GM18873 (cell line): ENCODE measurements at regions not wholly inside any gene's neighbourhood (a gene's known extent, or its start where the extent isn't known, plus 50 kb on each side); places are given as distances from the start of the nearest gene placed in this dataset.

ENCODE experiments used
- ATAC-seq: cut with Tn5 transposase; IDR thresholded peaks from one replicate; pipeline ENCODE4 v1.9.1; 2021; ENCODE audit warnings: mild to moderate bottlenecking, moderate library complexity, moderate number of reproducible peaks; ENCODE audit not compliant: unreplicated experiment, low FRiP score

DNA sequence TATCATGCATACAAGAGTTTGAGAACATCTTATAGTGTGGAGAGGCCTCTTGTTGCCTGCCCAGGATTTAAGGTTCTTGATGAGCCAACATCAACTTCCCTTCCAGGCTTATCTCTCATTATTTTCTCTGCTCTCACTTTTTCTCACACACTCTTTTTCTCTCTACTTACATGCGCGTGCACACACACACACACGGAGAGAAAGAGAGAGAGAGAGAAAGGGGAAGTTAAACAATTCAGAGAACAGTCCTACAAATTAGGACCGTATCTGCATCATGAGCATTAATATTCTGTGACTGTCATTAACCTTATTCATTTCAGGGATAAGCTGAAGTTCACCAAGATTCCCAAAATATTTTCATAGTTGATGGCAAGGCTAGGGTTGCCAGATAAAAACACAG lies 269.0 kb downstream of the ZNF621 start:
- no peak for ATAC-seq

DNA sequence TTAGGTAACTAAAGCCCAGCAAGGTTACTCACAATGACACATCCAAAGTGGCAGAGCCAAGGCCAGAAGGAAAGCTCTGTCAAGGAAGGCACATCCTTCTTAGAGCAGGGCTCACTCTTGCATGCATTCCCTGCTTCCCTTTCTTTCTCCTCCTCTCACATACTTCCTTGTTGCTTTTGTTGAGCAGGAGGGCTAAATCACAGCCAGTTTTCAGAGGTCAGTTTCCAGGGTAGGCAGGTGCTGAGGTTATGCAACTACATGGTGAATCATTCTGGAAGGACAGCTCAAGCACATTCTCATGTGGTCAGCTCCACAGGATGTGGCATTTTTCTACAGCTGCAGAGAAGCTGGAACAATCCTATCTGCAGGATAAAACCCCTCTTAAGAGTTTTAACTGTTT lies 275.6 kb downstream of the ZNF621 start:
- ATAC-seq, result no peak

DNA sequence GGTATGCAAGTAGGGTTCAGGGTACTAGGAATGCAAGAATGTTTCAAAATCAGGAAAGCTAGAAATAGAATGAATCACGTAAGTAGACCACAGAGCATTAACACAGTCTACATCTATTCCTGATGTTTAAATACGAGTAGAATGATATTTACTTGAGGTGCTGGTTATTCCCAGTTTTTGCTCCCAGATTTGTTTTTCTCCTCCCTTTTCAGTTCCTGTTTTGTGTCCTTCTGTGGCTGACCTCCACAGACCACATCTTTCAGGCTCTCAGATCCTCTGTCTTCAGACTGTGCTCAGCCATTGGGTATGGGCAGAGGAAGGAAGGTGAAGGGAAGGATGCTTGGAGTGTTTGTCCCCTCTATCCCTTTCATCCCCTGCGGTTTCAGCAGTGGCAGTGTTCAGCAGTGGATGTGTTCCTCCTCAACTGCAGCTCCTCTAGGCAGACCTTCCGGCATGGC lies 276.6 kb downstream of the ZNF621 start:
- ATAC-seq, result no peak

DNA sequence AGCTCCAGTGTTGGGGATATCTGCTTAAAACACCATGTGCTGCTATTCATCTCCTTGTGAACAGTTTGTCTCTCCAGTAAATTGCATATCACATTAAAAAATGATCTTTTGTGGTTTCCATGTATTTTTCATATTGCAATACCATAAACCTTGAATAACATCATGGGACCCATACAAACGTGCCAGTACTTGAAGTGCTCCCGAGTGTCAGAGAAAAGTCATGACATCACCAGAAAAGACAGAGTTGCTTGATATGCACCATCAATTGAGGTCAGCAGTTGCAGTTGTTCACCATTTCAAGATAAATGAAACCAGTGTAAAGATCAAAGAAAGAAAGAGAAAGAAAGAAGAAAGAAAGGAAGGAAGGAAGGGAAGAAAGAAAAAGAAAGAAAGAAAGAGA lies 278.6 kb downstream of the ZNF621 start:
- ATAC-seq, result no peak

DNA sequence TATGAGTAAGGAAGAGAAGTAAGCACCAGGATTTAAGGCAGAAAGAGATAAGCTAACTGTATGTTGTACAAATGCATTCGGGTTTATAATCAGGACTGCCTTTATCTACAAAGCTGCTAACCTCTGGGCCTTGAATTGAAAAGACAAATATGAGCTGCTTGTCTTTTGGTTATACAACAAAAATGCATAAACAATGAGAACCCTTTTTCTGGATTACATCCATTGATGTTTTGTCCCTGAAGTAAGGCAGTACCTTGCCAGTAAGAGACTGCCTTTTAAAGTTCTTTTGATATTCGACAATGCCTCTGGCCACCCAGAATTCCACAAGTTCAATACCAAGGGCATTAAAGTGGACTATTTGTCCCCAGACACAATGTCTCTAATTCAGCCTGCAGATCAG lies 280.7 kb downstream of the ZNF621 start:
- no peak for ATAC-seq

DNA sequence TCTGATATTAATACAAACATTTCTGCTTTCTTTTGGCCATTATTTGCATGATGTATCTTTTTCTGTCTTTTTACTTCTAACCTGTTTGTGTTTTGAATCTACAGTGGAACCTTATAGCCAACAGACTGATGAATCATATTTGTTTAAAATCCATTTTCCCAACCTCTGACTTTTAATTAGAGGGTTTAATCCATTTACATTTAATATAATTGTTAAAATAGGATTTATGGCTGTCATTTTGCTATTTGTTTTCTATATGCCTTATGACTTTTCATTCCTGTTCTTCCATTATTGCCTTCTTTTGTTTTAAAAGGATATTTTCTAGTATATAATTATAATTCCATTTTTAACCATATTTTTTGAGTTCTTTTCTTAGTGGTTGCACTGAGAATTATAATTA lies 286.1 kb downstream of the ZNF621 start:
- ATAC-seq, result no peak

DNA sequence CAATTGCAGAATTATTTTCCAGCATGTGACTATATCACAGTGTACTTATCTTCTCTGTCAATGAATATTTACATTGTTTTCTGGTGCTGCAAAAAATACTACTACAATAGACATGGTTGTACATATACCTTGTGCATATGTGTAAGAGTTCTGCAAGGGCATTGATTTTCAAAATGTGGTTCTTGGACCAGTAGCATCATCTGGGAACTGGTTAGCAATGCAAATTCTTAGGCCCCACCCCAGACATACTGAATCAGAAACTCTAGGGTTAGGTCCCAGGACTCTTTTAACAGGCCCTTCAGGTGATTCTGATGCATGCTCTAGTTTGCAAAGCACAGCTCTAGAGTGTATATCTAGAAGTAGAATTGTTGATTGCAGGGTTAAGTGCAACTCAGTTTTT lies 292.3 kb downstream of the ZNF621 start:
- no peak for ATAC-seq

DNA sequence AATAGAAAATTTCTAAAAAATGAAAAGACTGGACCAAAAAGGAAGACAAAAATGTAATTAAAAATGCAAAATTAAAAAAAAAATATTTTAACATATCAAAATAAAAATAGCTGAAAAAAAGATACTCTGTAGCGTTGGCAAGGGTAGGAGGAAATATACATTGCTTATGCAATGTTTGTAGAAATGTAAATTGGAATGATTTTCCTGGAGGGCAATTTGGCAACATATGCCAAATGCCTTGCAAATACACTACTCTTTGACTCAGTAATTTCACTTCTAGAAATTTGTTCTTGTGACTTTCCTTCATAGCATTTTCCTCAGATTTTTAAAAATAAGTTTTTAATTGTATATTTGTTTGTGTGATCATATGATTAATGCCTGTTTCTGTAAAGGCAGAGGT lies 296.6 kb downstream of the ZNF621 start:
- ATAC-seq, result no peak

DNA sequence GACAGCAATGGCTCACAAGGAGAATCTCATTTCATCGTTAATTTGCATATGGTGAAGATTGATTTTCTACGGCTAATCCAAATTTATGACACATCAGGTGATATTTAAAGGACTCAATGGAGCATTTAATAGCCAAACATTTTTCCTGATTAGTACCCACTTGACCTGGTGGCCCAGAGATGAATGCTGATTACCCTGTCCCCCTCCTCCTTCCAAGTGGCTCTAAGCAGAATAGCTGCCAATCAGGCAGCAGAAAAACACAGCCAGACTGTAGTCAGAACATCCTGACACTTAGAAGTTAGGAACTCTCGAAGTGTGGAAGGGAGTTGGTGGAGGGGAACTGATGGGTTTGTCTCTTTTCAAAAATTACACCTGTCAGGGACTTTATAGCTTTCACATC lies 302.5 kb downstream of the ZNF621 start:
- ATAC-seq, result no peak

DNA sequence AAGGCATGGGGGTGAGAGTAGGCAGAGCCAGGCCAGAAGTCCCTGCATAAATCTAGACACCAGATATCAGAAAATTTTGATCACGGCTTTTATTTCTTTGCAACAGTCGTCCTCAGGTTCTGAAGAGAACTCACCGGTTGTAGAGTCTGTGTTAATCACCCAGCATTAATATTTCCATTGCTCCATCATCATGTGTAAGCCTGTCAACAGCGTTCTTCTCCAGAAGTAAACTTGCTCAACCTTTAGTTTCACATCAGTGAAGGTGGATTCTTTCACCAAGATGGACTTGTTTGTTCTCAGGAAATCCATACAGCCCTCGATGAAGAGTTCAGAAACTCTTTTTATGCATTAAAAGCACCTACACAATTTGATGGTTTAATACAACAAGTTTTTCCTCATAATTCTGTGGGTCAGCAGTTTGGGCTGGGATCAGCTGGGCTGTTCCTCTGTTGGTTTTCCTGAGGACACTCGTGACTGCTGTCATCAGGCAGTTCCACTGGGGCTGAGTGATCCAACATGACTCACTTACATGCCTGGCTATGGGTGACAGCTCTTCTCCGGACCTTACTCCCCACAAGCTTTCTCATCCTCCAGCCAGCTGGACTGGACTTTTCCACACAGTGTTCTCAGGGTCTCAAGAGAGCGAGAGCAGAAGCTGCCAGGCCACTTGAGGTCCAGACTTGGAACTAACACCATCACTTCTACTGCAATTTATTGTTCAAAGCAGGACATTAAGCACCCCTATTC lies 303.4 kb downstream of the ZNF621 start:
- no peak for ATAC-seq

DNA sequence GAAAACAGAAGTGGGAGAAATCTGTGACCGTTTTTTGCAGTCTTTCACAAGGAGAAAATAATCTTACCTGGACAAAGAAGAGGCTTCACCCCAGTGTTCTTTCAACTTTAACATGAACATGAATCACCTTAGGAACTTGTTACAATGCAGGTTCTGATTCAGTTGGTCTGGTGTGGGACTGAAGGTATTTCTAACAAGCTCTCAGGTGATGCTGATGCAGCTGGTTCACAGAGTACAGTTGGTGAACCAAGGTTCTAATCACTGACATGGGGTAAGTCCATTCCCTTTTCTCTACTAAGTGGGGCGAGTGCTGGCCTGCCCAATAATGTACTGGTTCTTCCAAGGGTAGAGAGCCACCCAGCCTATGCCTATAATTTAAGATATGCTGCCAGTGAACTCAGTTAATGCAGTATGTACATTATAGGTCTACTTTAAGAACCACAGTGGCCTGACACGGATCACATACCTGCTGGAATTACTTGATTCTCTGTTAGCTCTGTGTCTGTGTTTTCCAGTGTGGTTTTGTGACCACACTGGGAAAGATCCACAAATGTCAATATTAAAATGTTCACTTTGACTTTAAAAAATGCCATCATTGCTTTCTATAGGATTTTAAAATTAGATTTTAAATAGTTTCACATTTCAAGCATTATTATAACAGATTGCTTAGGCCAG lies 304.1 kb downstream of the ZNF621 start:
- no peak for ATAC-seq

DNA sequence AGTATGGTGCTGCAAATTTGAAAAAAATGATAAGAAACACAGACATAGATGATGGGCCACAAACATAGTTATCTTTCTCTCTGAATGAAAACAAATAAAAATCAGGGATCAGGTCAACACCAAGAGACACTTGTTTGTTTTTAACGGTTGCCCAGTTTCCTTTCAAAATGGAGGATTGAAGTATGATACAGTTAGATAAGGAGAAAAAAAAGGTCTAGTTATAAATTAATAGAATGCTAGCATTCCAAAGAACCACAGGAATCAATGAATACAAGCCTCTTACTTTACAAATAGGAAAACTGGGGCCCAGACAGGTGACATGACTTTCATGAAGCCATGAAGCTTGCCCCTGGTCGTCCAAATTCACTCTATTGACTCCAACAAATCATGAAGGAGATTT lies 305.1 kb downstream of the ZNF621 start:
- ATAC-seq, result no peak

DNA sequence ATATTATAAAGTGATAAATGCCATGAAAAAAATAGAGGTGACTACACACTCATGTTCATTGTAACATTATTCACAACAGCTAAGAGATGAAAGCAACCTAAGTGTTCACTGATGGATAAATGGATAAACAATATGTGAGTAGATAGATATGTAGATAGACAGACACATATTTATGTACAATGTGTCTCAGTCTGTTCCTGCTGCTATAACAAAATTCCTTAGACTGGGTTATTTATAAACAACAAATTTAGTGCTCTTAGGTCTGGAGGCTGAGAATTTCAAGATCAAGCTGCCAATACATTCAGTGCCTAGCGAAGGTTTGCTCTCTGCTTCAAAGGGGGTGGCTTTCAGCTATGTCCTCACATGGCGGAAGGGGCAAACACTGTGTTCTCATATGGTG lies 312.5 kb downstream of the ZNF621 start:
- ATAC-seq, result no peak

DNA sequence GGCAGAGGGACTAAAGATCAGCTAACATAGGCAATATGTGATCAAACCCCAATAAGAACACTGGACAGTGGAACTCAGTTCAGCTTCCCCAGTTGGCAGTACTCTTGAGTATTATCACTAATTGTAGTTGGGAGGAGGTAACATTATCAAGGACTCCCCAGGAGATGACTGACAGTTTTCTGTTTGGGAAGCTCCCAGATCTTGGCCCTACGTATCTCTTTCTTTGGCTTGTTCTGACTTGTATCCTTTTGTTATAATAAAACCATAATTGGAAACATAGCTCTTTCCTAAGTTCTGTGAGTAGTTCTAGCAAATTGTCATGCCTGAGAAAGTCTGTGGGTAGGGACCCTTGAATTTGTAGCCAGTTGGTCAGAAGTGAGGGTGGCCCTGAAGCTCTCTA lies 316.4 kb downstream of the ZNF621 start:
- no peak for ATAC-seq

DNA sequence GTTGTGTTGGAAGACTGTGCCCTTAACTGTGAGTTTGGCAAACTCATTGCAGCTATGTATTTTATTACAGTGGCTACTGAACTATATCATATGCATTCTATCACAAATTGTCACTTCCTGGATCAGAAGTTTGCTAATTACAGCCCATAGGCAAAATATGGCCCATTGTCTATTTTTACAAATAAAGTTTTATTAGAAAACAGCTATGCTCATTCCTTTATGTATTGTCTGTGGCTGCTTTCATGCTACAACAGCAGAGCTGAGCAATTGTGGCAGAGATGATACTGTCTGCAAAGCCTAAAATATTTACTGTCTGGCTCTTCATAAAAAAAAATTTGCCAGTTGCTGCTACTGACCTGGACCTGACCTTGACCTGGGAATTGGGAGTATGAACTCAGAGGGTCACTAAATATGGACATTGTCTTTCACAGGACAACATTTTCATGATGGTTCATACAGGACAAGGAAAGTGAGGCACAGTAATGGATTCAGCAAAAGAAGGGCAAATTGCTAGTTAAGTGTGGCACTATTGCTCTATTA lies 316.9 kb downstream of the ZNF621 start:
- no peak for ATAC-seq

DNA sequence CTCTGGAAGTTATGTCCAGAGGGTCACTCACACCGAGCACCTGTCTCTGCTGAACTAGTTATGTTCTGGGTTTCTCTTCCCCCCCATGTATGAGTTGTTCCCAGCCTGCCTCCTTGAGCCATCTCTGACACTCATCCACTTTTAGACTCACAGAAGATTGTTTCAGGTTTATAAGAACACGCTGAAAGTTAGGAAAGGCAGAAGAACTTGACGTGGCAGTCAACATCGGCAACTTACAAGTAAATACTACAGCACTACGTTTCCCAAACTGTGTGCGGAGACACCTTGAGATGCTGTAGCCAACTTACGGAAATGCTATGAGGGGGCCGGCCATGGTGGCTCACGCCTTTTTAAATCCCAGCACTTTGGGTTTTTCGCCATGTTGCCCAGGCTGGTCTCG lies 318.0 kb downstream of the ZNF621 start:
- no peak for ATAC-seq

DNA sequence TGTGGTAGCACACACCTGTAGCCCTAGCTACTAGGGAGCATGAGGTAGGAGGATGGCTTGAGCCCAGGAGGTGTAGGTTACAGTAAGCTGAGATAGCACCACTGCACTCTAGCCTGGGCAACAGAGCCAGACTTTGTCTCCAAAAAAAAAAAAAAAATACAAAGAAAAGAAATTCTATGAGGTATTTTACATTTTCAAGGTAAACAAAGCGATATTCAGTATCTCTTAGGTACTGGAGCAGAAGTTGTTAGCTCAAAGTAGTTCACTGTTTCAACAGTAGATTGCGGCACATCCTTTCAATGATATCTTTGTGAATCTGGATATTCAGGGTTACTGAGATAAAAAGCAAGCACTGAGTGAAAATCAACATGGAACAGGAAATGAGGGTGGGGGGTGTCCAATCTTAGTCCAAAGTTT lies 318.5 kb downstream of the ZNF621 start:
- ATAC-seq, result no peak

DNA sequence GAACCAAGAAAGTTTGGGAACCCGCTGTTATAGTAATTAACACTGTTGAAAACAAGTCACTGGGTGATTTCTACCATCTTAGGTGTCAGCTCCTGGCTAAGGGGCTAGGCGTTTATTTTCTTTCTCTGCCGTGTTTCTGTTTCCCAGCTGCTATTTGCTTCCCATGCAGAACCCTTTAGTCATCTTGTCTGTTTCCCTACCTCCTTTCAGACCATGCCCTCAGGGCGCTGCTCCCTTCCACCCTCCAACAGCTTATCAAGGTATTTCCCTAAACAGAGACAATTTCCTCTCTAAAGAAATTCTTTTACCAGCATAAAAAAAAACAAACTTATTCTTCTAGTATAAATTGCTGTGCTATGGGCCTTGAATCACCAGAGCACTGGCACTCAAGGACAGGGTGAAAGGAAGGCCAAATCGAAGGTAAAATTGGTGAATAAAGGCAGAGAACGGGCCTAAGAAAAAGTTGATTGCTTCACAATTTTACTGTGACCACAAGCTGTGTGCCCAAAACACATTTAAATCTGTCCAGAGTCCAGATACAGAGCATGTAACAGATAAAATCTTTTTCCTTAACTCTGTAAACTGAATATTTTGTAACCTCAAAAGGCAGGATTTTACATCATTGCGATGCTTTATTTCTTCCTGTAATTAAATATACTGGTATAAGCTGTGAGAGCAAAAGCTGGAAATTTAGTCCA lies 319.2 kb downstream of the ZNF621 start:
- ATAC-seq, result no peak

DNA sequence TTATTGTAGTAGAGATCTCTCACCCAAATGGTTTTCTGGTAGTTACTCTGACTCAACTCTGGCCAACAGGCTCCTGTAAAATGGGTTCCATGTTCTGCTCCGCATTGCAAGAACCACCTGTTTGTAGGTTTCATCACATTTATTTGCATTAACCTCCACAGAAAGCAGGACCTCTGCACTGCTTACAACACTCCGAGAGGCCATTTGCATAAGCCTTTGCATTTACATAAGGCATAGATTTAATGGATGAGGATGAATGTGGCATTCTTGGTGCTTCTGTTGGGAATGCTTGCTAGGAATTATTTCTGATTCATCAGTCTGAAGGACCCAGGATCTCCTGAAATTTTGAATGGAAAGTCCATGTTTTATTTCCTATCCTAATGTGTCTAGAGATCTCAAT lies 320.1 kb downstream of the ZNF621 start:
- ATAC-seq, result no peak

DNA sequence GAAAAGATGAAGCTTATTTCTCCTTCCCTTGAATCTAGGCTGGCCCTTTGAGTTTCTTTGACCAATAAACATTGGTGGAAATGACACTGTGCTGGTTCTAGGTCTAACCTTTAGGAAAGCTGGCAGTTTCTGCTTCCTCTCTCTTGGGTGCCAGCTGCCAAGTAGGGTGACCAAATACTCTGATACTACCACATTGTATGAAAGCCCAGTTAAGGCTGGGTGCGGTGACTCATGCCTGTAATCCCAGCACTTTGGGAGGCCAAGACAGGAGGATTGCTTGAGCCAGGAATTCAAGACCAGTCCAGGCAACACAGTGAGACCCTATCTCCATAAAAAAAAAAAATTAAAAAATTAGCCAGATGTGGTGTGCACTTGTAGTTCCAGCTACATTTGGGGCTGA lies 320.7 kb downstream of the ZNF621 start:
- no peak for ATAC-seq

DNA sequence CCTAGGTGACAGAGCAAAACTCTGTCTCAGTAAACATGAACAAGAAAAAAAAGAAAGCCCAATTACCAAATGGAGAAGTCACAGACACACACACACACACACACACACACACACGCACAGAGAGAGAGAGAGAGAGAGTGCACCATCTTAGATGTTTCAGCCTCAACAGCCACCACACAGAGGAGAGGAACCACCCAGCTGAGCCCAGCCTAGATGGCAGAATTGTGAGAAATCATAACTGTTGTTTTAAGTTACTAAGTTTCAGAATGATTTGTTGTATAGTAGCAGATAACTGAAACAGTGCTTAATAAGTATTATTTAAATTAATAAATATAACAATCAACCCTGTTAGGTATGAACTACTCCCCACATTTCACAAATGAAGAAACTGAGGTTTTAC lies 321.2 kb downstream of the ZNF621 start:
- ATAC-seq, result no peak
